HG02840 (cell line): ENCODE measurements at regions not wholly inside any gene's neighbourhood (a gene's known extent, or its start where the extent isn't known, plus 50 kb on each side); places are given as distances from the start of the nearest gene placed in this dataset.
A peak's percentile ranks its signal among the peaks of the same experiment; 100 is the strongest.
"Not testable (repeated sequence)": the region's sequence is repeated elsewhere in the genome, so short reads cannot be mapped to it uniquely, and the experiment has no call there.

Source experiments
- ATAC-seq: cut with Tn5 transposase; IDR thresholded peaks from one replicate; pipeline ENCODE4 v1.9.1; 2021; ENCODE audit warnings: mild to moderate bottlenecking, moderate library complexity, moderate number of reproducible peaks; ENCODE audit not compliant: unreplicated experiment, low FRiP score

DNA sequence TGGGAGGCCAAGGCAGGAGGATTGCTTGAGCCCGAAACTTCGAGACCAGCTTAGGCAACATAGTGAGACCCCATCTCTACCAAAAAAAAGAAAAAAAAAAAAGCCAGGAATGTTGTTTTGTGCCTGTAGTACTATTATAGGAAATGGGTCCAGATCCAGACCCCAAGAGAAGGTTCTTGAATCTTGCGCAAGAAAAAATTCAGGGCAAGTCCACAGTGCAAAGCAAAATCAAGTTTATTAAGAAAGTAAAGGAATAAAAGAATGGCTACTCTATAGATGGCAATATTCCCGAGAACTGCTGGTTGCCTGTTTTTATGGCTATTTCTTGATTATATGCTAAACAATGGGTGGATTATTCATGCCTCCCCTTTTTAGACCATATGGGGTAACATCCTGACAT is 51.2 kb upstream of the RDX start:
- ATAC-seq, result no peak

DNA sequence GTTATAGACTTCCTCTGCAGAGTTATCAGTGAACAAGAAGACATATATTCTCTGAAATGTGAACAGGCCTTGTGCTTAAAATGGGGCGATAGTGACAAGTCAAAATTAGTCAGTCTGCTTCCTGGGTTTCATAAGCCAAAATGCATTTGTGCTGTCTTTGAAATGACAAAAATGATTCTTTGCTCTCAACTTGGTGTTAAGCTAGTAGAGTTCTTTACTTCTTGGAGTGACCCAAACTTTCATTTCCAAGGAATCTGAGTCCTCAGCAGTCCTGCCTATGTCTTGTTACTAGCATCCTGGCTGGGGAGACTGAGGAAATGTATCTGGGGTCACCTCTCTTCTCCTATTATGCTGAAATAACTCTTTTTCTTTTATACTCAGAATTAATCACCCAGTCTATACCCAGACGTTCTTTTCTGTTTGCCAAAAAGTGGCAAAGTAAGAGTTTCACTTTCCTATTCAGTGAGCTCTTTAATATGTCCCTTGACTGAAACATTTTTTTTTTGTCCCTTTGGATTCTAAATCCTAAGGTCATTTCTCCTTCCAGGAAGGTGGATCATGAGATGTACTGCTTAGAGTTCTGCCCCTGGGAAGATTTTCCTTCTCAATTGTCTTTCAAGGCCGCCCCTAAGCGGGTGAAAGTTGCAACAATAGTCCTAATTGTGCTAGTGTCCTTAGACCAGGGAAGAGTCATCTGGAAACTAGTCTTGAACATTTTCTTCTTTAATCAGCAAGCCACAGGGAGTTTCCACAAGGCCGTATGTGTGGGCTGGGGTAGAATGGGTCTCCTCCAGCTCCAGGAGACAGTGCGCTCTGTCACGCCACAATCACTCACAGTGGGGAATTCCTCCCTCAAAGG is 53.0 kb upstream of the RDX start:
- peak; percentile 63 for ATAC-seq

DNA sequence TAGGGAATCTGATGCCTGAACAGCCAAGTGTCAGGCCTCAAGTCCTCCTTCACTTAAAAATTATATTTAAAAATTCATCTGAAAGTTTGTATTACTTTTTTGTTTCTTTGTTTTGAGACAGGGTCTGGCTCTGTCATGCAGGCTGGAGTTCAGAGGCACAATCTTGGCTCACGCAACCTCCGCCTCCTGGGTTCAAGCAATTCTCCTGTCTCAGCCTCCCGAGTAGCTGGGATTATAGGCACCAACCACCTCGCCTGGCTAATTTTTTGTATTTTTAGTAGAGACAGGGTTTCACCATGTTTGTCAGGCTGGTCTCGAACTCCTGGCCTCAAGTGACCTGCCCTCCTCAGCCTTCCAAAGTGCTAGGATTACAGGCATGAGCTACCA is 53.6 kb upstream of the RDX start:
- not testable (repeated sequence) for ATAC-seq

DNA sequence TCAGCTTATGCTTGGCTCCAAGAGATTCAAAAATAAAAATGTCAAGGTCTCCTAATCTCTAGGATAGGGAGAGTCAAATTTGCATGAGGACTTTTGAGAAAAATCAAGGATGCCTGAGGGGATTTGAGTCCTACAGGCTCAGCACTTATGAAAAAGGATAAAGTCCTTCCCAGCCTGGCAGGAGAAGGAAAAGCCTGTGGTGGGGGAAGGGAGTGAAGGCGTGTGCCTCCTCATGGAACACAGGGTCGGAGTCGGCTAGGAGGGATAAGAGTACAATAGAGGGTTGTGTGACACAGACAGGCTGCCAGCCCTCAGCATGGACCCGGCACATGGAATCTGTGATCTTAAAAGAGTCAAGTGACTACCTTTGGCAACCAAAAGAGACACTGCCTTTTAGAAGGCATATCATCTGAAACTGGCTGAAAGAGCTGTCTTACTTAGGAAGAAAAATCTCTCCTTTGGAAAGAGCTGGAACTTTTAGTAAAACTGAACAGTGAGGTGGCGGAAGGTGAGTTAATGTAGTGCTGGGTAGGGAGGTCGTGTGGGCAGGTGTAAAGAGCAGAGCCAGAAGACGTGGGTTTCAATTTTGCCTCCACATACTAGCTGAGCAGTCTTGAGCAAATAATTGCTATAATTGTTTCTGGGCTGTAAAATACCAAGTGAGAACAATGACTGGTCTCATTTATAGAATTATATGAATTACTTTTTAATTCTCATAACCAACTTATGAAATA is 58.8 kb upstream of the RDX start:
- ATAC-seq, result no peak

DNA sequence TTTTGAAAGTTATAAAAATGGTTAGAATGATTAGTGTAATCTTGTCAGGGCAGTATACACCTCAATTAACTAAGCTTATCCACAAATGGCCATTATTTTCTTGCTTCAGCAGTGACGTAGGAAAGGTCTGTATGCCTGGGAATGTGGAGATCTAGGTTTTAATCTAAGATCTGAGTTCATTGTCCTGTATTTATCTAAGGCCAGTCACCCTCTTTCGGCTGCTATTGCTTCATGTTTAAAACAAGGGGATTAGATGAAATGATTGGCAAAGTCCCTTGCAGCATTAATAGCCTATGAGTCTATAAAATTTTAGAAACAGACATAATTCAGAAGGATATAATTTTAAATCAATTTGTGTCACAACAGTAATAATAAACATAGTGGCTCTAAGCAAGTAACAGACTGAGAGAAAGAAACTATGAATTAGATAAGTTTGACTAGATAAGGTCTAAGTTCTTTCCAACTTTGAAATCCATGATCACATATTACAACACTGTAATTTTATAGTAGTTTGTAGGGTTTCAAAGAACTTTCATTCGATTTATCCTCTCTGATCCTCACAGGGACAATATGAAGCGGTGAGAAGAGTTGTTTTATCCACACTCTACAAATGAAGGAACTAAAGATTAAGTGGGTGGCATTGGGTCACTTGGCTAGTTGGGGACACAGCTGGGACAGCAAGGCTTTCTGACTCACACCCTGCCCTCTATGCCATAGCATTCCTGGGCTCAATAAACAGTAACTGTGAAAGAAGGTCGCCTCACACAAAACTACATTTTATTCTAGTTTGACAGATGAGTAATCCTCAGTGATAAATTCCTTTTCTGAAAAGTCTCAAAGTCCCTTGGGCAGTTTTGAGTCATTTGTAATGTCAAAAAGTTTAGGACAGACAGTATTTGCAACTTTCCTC is 60.6 kb upstream of the RDX start:
- no peak for ATAC-seq

DNA sequence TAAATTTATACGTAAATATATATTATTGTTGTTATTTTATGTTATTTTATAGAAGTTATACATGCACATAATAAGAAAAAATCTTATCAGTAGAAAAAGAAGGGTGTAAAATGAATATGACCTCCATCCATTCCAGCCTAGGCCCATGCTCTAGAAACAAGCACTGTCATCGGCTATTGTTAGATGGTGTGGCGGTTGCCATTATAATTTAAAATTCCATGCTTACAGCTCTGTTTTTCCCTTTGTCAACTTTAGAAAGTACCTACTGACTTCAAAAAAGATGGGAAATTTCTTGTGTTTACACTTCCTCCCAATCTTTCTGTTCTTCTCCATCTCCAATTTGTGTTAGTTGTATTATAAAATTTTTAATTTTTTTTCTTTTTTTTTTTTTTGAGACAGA is 61.9 kb upstream of the RDX start:
- ATAC-seq, result no peak

DNA sequence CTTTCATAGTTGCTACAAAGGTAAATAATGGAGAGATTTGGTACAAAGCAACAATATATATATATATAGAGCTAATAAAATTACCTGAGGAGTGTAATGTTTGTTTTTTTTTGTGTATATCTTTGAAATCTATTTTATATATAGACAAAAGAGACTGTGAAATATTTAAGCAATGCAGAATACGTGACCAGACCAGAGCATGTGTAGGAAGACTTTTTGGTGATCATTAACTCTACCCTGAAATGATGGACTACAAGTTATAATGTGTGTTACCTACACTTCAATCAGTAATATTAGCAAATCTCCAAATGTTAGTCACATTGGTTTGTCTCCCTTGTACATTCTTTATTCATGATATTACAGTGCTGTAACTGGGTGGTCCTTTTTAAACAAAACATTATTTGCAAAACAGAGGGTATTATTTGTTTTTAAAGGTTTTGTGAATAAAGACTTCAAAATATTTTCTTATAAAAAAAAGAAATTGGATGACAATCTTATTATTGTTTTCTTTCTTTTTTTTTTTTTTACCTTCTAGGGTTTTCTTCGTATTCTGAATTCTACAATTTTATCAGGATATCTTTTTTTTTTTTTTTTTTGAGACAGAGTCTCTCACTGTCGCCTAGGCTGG is 64.5 kb upstream of the RDX start:
- ATAC-seq, result not testable (repeated sequence)

DNA sequence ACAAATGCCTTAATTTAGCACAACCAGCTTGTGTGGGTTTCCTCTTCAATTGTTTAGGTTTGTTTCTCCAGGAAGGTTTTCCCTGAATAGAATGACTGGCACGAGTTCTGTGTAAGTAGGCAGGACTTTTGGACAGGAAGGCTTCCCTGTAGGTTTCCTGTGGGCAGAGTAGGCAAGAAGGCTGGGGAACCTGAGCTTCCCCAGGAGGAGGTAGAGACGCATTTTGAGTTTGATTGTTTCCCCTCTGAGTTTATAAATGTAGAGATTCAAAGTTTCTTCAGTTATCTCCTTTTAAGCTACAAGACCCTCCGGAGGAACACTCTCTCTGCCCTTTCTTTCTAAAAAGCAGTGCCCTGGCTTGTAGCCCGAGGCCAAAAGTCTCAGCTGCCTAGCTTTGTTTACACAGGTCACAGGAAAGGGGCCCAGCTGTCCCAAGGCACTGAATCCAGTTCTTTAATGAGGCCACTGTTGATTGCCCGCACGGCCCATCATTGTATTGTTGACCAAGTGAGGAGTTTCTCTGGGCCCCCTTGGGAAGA is 66.6 kb upstream of the RDX start:
- ATAC-seq, result no peak

DNA sequence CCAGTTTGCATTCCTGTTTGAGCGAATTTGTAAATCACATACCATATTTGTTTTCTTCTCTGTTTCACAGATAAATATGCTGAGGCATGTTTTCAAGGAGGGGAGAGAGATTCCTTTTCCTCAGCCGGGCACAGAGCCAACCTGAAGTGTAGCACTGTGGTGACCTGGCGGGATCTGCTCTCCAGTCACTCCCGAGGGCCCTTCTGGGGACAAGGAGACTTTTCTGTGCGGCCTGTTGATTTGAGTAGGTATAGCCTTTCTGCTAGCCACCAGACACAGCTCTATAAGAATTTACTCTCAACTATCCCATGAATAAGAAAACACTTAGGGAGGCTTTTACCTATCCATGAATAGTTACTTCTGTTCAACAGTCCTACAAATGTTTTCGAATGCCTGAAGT is 63.5 kb upstream of the FDX1 start:
- no peak for ATAC-seq

DNA sequence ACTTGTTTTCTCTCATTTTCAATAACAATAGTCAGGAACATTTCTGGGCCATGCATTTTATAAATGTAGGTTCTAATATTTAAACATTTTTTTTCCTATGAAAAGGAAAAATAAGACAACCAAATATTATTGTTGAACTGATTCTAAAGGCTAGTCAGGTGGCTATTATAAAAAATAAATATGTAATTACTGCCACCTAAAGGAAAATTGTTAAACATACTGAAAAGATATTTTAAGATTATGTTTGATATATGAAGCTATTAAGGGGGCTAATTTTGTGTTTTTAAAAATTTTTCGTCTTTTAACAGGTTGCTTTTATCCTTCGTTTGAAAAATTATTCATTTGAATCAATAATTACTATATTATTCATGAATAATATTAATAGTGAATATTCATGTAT is 62.2 kb upstream of the FDX1 start:
- no peak for ATAC-seq

DNA sequence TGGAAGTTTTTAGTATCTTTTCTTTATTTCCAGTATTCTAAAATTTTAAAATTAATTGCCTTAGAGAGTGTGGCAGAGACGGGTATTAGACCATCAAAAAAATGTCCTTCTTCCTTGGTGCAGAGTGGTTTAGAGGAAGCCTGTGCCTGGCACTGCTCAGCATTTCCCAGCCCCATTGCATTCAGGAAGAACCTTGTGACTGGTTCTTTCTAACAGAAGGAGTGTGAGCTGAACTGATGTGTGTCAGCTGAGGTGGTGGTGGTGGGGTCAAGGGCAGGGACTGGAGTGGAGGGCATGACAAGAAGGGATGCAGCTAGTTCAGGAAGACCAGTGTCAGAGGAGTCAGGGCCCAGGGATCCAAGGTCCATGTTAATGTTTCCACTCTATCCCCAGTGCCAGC is 58.7 kb upstream of the FDX1 start:
- ATAC-seq, result no peak

DNA sequence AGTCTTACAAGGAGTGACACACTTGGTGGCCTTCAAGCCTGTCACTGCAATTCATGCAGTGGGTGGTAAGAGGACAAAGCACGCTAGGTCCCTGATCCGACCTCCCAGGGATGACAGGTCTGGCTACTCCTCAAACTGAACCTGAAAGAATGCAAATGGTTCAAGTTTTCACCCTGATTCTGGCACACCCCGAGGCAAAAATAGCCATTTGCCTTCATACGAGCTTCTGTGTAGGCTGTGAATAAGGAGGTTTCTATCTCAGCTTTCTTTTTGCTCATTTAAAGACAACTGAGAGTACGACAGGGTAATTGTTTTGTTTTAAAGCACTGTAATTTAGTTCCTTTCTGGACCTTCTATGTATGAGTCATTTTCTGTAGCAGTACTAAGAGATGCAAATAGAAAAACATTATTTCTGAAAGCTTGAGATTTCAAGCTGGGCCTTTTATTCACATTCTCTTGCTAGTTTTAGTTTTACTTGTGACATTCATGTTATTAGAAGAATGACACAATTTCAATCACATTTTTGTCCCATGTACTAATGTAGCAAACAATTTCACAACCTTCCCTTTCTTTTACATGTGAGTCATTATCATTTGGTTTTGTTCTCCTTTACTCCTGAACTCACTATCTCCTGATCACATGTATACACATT is 56.6 kb upstream of the FDX1 start:
- ATAC-seq, result peak; percentile 85

DNA sequence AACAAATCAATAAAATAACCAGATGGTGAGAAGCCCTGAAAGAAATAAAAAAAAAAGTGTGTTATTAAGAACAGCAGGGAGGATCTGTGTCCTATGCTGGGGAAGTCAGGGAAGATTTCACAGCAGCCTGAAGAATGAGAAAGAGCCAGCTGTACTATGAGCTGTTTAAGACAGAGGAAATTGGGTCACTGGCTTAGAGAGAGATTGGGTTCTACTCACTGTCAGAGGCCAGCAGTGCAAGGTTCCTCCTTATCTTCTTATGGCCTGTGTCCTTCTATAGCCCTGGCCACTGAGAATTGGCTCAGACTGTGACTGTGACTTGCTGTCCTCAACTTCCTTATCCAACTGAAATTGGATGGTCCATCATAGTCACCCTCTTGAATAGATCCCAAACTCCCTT is 54.8 kb upstream of the FDX1 start:
- no peak for ATAC-seq

DNA sequence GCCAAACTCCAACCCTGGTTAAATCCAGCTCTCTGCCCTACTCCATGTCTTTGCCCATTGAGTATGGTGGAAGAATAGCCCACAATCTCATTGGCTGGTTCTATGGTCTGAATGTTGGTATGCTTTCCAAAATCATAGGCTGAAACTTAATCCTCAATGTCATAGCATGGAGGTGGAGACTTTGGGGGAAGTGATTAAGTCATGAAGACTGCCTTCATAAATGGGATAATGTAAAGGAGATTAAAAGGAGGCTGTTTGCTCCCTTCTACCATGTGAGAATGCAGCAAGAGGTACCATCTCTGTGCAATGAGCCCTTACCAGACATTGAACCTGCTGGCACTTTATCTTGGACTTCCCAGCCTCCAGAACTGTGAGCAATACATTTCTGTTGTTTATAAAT is 54.4 kb upstream of the FDX1 start:
- ATAC-seq, result no peak

DNA sequence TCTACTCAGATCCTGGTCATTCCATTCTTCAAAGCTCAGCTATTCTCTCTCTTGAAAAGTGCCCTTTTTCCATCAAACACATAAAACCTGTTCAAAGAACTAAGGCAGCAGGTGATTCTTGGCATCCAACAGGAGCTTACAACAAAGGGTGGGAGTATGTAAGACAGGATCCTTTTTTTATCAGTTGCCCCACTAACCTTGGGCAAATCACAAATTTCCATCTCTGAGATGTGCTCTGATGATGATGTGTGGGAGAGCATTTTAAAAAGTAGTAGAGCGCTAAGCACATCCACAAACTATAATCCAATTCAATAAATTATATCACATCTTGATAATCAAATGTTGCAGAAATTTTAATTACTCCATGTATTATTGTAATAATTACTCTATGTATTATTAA is 53.7 kb upstream of the FDX1 start:
- no peak for ATAC-seq

DNA sequence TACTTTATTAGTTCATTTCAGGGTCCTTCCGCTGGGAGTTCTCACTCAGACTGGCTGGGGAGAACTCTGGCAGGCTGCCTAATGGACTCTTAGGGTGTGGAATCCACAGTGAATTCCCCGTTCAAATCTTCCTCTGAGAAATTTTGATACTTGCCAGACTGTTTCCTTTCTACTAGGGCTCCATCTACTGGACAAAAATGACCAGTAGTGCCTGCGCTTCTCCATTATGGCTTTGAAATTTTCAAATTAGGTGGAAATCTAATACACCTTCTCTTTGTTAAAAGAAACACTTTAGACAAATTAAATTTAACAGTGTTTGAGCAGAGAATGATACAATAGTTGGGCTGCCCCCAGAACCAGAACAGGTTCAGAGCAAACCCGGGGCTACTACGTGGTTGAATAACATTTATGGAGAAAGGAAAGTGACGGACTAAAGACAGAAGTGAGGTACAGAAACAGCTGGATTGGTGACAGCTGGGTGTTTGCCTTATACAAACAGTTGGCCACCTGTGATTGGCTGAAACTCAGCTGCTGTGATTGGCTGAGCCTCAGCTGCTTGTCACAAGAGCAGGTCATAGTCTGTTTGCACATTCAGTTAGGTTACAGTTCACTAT is 52.9 kb upstream of the FDX1 start:
- peak; percentile 38 for ATAC-seq

DNA sequence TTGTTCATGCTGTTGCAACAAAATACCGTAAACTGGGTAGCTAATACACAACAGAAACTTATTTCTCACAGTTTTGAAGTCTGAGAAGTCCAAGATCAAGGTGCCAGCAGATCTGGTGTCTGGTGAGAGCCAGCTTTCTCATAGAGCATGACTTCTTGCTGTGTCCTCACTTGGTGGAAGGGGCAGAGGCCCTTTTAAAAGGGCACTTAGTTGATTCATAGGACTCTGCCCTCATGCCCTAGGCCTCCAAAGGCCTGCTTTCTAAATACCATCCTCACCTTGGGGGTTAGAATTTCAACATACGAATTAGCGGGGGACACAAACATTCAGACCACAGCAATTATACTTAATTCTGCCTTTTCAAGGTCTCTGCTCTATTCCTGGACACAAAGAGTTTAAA is 52.3 kb upstream of the FDX1 start:
- no peak for ATAC-seq

DNA sequence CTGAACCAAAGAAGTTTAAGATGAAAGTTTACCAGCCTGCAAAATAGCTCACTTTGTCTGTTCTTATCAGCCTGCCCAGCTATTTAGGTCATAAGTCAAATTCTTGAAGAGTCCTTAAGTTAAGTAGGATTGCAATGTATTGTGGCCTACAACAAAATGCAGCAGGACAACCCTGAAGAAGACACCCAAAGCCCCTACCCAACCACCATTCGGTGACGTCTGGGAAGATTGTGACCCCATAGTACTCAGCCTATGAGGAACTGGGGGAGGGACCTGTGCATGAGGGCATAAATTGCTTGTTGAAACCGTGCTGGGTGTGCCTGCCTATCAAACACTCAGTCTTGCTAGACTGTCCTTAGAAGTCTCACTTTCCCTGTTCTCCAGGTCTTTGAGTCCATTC is 50.5 kb upstream of the FDX1 start:
- ATAC-seq, result no peak

DNA sequence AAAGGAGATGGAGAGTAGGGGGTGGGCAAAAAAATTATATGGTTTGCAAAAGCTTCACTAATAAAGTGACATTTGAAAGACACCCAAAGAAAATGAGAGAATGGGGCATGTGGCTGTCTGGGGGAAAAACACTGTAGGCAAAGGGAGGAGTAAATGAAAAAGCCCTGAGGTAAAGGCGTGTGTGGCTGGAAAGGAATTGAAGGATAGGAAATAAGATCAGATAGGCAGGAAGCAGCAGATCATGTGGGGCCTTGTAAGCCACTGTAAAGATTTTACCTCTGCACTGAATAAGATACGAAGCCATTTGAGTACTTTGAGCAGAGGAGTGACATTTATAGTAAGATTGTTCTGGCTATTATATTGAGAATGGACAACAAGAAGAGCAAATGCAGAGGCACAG is 49.8 kb upstream of the FDX1 start:
- no peak for ATAC-seq
